Hematopoietic multipotent progenitor cell treated with erythropoietin and hydrocortisone succinate and interleukin-3 and kit ligand, for 4 days (in vitro differentiated cells): ENCODE measurements at regions not wholly inside any gene's neighbourhood (a gene's known extent, or its start where the extent isn't known, plus 50 kb on each side); places are given as distances from the start of the nearest gene placed in this dataset.
"Not testable (repeated sequence)": the region's sequence is repeated elsewhere in the genome, so short reads cannot be mapped to it uniquely, and the experiment has no call there.

Experiments used
- DNase-seq: peaks from one replicate; pipeline ENCODE4 v3.0.0-alpha.2; 2015

- no peak for DNase-seq
Measured at GRCh38 chr5:152177626-152178349, 227.3 kb downstream of the NMUR2 start.

- no peak for DNase-seq
Measured at GRCh38 chr5:152171888-152172287, 233.2 kb downstream of the NMUR2 start.

- no peak for DNase-seq
Measured at GRCh38 chr5:152170350-152170749, 234.7 kb downstream of the NMUR2 start.

- DNase-seq = no peak
Measured at GRCh38 chr5:152164860-152165259, 240.2 kb upstream of the GLRA1 start.

- DNase-seq = not testable (repeated sequence)
Measured at GRCh38 chr5:152159894-152160293, 235.2 kb upstream of the GLRA1 start.

GRCh38 chr5:152154452-152154851, 229.8 kb upstream of the GLRA1 start:
- DNase-seq = not testable (repeated sequence)

GRCh38 chr5:152151940-152152339, 227.3 kb upstream of the GLRA1 start:
- no peak for DNase-seq

GRCh38 chr5:152151113-152151512, 226.5 kb upstream of the GLRA1 start:
- DNase-seq = no peak

- DNase-seq = no peak
Measured at GRCh38 chr5:152147286-152147685, 222.6 kb upstream of the GLRA1 start.

GRCh38 chr5:152146566-152146965, 221.9 kb upstream of the GLRA1 start:
- no peak for DNase-seq

GRCh38 chr5:152144556-152144955, 219.9 kb upstream of the GLRA1 start:
- DNase-seq = no peak

GRCh38 chr5:152144030-152144429, 219.4 kb upstream of the GLRA1 start:
- DNase-seq = no peak

GRCh38 chr5:152142840-152143469, 218.3 kb upstream of the GLRA1 start:
- peak; percentile 72 for DNase-seq

GRCh38 chr5:152140347-152140746, 215.7 kb upstream of the GLRA1 start:
- no peak for DNase-seq

- DNase-seq = no peak
Measured at GRCh38 chr5:152137063-152137462, 212.4 kb upstream of the GLRA1 start.

GRCh38 chr5:152136321-152136720, 211.7 kb upstream of the GLRA1 start:
- DNase-seq = no peak

- DNase-seq = no peak
Measured at GRCh38 chr5:152135827-152136226, 211.2 kb upstream of the GLRA1 start.

GRCh38 chr5:152125661-152126205, 201.1 kb upstream of the GLRA1 start:
- no peak for DNase-seq

- no peak for DNase-seq
Measured at GRCh38 chr5:152124409-152125041, 199.9 kb upstream of the GLRA1 start.

GRCh38 chr5:152118676-152119470, 194.2 kb upstream of the GLRA1 start:
- DNase-seq = no peak

GRCh38 chr5:152116934-152117333, 192.3 kb upstream of the GLRA1 start:
- DNase-seq = no peak

GRCh38 chr5:152113401-152113800, 188.8 kb upstream of the GLRA1 start:
- no peak for DNase-seq

- no peak for DNase-seq
Measured at GRCh38 chr5:152107220-152107619, 182.6 kb upstream of the GLRA1 start.
